HG03039 (cell line): ENCODE measurements at regions not wholly inside any gene's neighbourhood (a gene's known extent, or its start where the extent isn't known, plus 50 kb on each side); places are given as distances from the start of the nearest gene placed in this dataset.
"Not testable (repeated sequence)": the region's sequence is repeated elsewhere in the genome, so short reads cannot be mapped to it uniquely, and the experiment has no call there.

Experiments used
- ATAC-seq: cut with Tn5 transposase; IDR thresholded peaks from one replicate; pipeline ENCODE4 v1.9.1; 2021; ENCODE audit warnings: mild to moderate bottlenecking, moderate library complexity; ENCODE audit not compliant: unreplicated experiment

DNA sequence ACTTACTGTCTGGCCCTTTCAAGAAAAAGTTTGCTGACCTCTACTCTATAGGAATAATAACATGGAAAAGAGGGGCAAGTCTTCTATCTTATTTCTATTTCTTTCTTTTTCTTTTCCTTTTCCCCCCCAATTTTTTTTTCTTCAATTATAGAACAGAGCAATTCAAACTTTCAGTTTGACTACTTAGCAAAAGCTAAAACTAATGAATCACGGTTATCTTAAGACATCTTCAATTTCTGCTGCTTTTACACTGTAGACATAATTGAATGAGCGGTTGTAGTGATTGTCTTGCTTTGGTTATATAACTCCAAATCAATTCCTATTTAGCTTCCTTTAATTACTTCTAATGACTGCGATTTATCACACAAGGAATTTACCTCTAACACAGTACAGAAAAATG, 74.3 kb upstream of the P2RY1 start:
- peak; percentile 37 for ATAC-seq

DNA sequence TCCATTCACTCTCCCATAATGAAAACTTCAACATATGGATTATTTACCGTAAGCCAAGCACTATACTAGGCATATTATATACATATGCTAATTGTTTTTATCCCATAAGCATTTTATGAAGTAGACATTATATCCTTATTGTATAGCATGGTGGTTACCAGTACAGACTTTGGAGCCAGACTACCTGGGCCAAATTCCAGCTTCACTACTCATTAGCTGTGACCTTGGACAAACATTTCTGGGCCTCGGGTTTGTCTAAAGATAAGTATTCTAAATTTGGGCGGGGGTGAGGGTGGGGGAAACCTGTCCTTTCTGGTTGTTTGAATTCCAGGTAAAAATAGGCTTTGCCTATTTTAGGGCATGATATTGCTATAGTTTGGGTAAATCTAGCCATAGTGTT, 66.5 kb upstream of the P2RY1 start:
- ATAC-seq: no peak

DNA sequence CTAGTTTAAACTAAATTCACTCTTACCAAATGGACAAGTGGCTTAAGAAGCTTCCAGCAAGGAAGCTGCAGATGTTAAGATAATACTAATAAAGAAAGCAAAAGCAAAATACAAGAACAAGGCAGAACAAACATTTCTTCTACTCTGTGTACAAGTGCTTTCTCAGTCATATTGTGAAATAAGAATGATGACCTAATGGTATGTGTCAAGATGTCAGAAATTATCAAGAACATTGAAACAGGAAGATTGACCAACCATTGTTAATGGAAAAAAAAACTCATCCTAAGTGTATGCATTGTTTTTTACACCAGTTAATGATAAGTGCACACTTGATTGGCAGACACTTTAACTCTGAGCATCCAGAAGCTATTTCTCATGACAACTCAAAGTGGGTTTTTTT, 65.4 kb upstream of the P2RY1 start:
- ATAC-seq: peak; percentile 85

DNA sequence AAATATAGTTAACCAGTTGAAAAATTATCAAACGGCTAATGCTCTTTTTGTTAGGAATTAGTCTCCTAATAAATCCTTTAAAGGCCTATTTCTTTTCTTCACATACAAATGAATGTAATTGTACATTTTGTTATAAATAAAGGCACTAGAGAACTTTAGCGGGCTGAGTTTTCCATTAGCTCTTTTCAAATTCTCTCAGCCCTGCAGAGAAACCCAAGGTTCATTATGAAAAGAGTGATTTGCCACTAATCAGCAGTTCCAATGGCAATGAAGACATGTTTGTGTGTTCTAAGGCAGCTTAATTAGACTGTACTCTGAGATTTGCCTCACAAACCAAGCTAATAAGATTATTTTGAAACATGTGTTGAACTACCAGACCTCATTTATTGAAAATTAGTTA, 64.6 kb upstream of the P2RY1 start:
- ATAC-seq: no peak

DNA sequence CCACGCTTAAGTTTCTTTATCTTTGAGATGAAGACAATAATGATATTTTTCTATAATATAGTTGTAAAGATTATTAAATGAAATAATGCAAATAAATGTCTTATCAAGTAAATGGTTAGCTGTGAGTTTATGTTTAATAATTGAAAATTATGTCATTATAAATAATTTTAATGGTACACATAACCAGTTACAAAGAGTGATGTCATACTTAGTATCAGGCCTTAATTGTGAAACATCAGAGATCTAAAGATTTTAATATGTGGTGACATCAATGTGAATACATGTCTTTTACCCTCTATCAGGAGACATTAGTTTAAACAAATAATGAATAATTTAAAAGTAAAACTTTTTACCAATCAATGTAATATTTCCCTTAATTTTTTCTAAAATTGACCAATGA, 63.8 kb upstream of the P2RY1 start:
- no peak for ATAC-seq

DNA sequence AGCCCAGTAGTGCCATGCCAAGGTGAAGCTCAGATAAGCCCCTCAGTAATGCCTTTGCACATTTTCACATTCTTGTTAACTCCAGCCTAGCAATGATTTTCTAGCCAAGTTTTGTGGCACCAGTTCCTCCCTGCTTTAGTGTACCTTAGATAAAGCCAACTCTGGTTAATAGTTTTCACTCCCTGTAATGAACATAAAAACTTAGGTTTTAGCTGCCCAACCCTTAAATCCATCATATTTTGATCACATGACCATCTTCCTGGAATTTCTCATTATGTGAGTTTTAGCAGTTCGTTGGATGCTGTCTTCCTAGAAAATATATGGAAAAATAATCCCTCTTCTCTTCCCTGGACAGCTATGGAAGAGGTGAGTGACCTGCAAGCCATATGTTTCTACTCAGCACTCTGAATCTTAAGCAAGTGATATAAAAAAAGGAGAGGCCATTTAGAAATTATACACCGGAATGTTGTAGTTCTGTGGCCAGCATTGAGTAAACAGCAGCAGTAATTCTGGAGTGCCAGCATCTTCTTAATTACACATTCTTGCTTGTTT, 62.2 kb upstream of the P2RY1 start:
- ATAC-seq: no peak

DNA sequence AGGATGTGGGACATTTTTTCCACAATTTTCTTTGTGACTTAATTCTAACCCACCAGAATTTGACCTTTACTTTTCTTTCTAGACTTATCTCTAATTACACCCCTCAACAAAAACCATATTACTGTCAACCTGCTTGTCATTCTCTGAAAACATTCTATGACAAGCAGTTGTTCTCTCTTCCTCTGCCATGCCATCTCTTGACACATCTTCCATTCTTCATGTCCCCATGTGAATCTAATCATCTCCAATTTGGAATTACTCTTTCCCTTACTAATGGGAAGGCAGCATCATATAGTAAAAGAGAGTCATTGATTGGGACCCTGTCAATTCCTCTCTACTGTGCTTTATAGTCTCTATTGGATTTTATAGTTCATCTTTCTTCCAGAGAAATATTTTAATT, 61.3 kb upstream of the P2RY1 start:
- ATAC-seq: no peak

DNA sequence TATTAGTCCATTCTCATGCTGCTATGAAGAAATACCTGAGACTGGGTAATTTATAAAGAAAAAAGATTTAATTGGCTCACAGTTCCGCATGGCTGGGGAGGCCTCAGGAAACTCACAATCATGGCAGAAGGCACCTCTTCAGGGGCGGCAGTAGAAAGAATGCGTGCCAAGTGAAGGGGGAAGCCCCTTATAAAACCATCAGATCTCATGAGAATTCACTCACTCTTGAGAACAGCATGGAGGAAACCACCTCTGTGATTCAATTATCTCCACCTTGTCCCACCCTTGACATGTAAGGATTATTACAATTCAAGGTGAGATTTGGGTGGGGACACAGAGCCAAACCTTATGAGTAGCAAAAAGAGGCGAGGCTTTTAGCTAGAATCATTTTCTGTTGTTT, 60.7 kb upstream of the P2RY1 start:
- not testable (repeated sequence) for ATAC-seq

DNA sequence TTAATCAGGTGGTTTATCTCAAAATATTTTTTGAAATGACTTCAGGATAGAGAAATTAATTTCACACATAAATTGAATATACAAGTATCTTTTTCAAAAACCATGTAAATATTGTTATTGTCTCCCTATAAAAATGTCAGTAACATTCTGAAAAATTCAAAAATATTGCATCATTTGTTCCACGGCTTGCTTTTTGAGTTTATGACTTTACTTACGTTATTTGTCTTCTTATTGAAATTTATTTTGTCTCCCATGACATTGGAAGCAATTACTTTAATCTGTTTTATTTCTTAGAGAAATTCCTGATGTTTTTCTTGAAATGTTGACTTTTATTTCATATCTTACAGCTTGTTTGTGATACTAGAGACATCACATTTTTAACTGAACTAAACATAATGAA, 56.9 kb upstream of the P2RY1 start:
- no peak for ATAC-seq

DNA sequence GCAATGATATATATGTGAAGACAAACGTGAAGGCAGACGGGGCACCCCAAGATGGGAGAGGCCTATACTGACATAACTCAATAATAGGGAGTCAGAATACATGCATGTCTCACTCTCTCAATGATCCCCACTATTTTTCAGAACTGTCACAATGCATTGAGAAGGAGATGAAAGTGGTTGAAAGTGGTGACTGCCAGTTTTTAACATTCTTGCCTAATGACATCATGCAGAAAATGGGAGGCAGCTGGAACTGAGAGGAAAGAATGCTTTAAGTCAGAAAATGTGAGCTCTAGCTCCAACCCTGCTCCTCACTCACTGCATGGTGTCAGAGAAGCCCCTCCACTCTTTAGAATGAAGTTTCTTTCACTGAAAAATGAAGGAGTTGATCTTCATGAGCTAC, 55.3 kb upstream of the P2RY1 start:
- ATAC-seq: no peak

DNA sequence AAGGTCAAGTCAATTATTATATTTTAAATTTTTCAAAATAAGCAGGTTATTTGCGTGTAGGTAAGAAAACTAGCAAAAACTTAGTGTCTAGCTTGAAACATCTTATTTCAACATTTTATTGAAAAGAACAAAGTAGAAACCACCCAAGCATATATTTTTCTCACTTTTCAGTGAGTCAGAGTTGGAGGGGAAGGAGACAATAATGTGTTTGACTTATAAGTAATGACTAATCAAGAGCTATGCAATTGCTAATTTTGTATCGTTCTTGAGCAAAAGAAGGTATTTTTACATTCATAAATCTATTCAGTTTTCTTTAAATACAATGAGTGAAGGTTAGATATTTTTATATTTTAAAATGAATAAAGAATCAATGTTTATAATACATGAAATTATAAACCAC, 54.4 kb upstream of the P2RY1 start:
- ATAC-seq: no peak

DNA sequence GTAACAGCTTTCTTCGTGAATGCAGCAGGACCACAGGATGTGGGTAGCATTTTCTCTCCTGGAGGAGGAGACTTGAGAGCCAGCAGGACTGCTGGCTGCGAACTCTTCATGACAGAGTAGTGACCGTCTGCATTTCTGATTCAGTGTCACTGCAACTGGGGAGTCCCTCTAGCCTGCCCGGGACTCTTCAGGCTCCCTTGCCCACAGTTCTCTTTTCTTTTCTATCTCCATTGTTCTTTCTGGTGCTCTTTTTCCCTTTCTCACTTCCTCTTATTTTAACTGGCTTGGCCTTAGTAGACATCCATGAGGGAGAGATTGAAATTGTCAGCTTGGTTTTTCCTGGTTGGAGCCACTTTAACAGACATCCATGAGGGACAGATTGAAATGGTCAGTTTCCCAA, 49.9 kb upstream of the P2RY1 start:
- no peak for ATAC-seq
